ENCODE measurements at regions not wholly inside any gene's neighbourhood (a gene's known extent, or its start where the extent isn't known, plus 50 kb on each side); places are given as distances from the start of the nearest gene placed in this dataset.

GRCh38 chr18:78601349-78601748, 378.3 kb upstream of the SALL3 start:
- intact Hi-C loops (cut with DNase I; ENCODE audit: low total_unique reads) = no loop called here
- H3K4me3 ChIP-seq = no peak overlapping the region
- no peaks in the 10 kb centered on the region for H3K4me1 ChIP-seq
- no peaks in the 10 kb centered on the region for H3K27me3 ChIP-seq
- H3K9me3 ChIP-seq = peaks cover 5 to 16% of the 10 kb centered on the region in 2 donors
- DNase-seq (ENCODE audit: low spot score in 2 of 2) = no peak
- no peak overlapping the region for H3K27ac ChIP-seq
- H3K36me3 ChIP-seq = no peaks in the 10 kb centered on the region
- TF ChIP-seq CTCF (IDR thresholded peaks at IDR 0.05) (no peak), POLR2A (IDR thresholded peaks at IDR 0.05) (no peak), POLR2AphosphoS5 (IDR thresholded peaks at IDR 0.05) (no peak)

GRCh38 chr18:78601923-78602322, 377.7 kb upstream of the SALL3 start:
- Histone ChIP-seq H3K4me1 (no peaks in the 10 kb centered on the region), H3K27me3 (no peaks in the 10 kb centered on the region), H3K4me3 (no peak overlapping the region), H3K36me3 (no peaks in the 10 kb centered on the region), H3K27ac (no peak overlapping the region), H3K9me3 (peaks cover 5 to 16% of the 10 kb centered on the region in 2 donors)
- intact Hi-C loops (cut with DNase I; ENCODE audit: low total_unique reads) = no loop called here
- no peak for DNase-seq (ENCODE audit: low spot score in 2 of 2)
- TF ChIP-seq POLR2A (IDR thresholded peaks at IDR 0.05) (no peak), POLR2AphosphoS5 (IDR thresholded peaks at IDR 0.05) (no peak), CTCF (IDR thresholded peaks at IDR 0.05) (no peak)

- intact Hi-C loops (cut with DNase I; ENCODE audit: low total_unique reads) = no loop called here
- no peak overlapping the region for H3K27ac ChIP-seq
- no peak for TF ChIP-seq CTCF (IDR thresholded peaks at IDR 0.05)
- no peak for TF ChIP-seq POLR2AphosphoS5 (IDR thresholded peaks at IDR 0.05)
- no peak for TF ChIP-seq POLR2A (IDR thresholded peaks at IDR 0.05)
- no peak for DNase-seq (ENCODE audit: low spot score in 2 of 2)
- no peaks in the 10 kb centered on the region for H3K4me1 ChIP-seq
- peaks cover 5 to 16% of the 10 kb centered on the region in 2 donors for H3K9me3 ChIP-seq
- H3K36me3 ChIP-seq = no peaks in the 10 kb centered on the region
- H3K4me3 ChIP-seq = no peak overlapping the region
- H3K27me3 ChIP-seq = peaks cover 0 to 2% of the 10 kb centered on the region in 2 donors
Observed at GRCh38 chr18:78602430-78602829, 377.2 kb upstream of the SALL3 start.

- no peak for DNase-seq (ENCODE audit: low spot score in 2 of 2)
- intact Hi-C loops (cut with DNase I; ENCODE audit: low total_unique reads) = no loop called here
- no peaks in the 10 kb centered on the region for H3K36me3 ChIP-seq
- H3K4me1 ChIP-seq = no peaks in the 10 kb centered on the region
- no peak for TF ChIP-seq POLR2AphosphoS5 (IDR thresholded peaks at IDR 0.05)
- no peak for TF ChIP-seq POLR2A (IDR thresholded peaks at IDR 0.05)
- TF ChIP-seq CTCF (IDR thresholded peaks at IDR 0.05) = no peak
- H3K9me3 ChIP-seq = peaks cover 5 to 12% of the 10 kb centered on the region in 2 donors
- peaks cover 0 to 8% of the 10 kb centered on the region in 2 donors for H3K27me3 ChIP-seq
- H3K4me3 ChIP-seq = no peak overlapping the region
- H3K27ac ChIP-seq = no peak overlapping the region
Observed at GRCh38 chr18:78603102-78603983, 376.3 kb upstream of the SALL3 start.

GRCh38 chr18:78605255-78605654, 374.4 kb upstream of the SALL3 start:
- Histone ChIP-seq H3K27ac (no peak overlapping the region), H3K4me1 (no peaks in the 10 kb centered on the region), H3K4me3 (no peak overlapping the region), H3K36me3 (no peaks in the 10 kb centered on the region), H3K9me3 (peaks cover 5 to 12% of the 10 kb centered on the region in 2 donors), H3K27me3 (peaks cover 0 to 13% of the 10 kb centered on the region in 2 donors)
- intact Hi-C loops (cut with DNase I; ENCODE audit: low total_unique reads) = no loop called here
- TF ChIP-seq POLR2AphosphoS5 (IDR thresholded peaks at IDR 0.05) (no peak), CTCF (IDR thresholded peaks at IDR 0.05) (no peak)
- DNase-seq (ENCODE audit: low spot score in 2 of 2) = no peak
